Umbilical cord (tissue), 1 donor: ENCODE measurements at regions not wholly inside any gene's neighbourhood (a gene's known extent, or its start where the extent isn't known, plus 50 kb on each side); places are given as distances from the start of the nearest gene placed in this dataset.
A peak's percentile ranks its signal among the peaks of the same experiment; 100 is the strongest.

Experiments
- DNase-seq: peaks from one replicate; pipeline ENCODE4 v3.0.0-alpha.2; 2015; ENCODE audit warnings: low spot score

DNA sequence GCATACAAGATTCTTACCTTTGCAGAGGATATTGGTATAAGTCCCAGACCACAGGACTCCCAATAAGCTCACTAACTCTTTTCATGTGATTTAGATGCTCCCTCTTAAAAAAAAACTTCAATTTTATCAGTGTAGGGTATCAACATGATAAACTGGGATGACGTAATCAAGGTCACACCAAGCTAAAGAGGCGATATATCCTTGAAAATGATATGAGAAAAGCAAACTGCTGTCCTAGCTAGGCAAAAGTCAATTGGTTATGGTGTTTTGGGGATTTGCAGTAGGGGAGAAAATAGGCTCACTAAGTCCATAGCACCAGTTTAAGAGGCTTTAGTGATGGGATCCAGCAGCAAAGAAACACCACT lies 354.4 kb downstream of the DIRAS2 start:
- DNase-seq, result no peak

DNA sequence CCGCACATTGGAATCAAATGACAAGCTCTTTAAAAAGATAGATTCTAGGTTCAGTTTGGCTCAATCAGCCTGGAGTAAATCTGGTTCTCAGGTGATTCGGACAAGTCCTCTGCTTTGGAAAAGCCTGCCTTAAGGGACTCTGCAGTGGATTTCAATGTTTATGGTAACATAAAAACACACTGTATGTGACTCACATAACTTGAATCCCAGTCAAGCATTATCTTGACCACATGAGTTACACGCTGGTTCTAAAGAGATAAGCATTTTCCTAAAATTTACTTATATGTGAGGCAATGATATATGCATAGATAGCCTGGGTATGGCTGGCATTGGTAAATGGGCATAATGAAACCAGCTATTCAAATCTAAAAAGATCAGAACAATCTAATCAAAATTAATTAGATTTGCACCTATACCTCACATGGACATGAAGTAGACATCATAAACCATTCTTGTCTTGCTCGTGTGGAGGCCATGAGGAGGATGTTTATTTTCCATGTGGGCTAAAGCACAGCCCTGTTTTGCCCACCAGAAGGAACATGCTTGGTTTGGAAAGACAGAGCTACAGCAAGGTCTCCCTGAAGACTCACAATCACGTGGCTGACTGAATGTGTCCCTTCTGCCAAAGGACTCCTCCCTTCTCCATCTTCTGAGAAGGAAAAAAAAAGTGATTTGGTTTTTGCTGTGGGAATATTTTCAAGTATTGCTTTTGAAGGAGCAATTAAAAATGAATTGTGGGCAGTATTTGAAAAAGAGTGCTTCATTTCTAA lies 351.7 kb downstream of the DIRAS2 start:
- peak; percentile 75 for DNase-seq

- DNase-seq, result peak; percentile 92
These were observed 346.1 kb downstream of the DIRAS2 start for GRCh38 chr9:90296539-90296938.

DNA sequence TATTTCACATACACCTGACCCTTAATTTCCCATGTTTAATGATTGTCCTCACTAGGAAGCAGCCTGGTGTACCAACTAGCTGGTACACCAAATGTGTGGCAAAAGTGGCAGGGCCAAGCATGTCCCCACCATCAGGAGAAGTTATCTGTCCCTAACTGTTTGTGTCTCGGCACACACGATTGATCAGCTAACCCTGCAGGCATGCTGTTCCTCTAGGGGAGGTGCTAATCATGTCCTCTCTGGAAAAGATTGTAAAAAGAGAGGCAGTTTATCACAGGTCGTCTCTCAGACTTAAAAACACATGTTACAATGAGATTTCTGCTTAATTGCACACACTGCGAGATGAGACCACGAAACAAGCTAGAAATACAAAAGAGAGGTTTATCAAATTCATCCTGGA lies 342.7 kb downstream of the DIRAS2 start:
- no peak for DNase-seq

- no peak for DNase-seq
These were observed 341.9 kb downstream of the DIRAS2 start for GRCh38 chr9:90300611-90301276.

DNA sequence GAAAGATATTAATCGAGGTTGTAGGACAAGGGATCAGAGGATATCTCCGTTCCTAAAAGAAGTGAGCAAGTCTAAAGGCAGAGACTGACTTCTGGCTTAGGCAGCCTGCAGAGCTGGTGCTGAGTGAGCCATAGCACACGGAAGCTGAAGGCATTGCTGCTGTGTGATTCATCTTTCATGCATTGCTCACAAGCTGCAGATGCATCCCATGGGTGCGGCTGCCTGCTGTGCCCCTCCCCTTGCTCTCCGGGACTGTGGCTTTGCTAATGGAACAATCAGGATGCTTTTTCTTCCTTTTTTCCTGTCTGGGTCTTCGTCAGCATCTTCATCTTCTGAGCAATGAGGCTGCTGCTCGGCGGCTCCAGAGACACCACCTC lies 341.4 kb downstream of the DIRAS2 start:
- DNase-seq, result peak; percentile 98

DNA sequence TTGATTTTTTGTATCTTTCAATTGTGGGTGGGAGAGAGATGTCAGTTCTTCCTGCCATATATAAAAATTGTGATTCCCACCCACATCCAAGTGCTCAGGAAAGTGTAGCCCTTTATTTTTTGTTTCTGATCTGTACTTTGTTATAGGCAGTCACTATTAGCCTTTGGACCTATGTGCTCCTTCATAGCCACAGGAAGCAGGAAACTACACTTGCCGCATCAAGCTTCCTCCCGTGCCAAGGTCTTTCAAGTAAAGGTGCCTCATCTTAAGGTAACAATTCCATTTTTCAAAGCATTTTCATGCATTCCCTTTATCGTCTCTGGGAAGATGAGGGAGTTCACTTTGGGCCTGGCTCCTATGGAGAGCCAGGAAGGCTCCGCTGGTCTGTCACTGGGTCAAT lies 339.0 kb downstream of the DIRAS2 start:
- DNase-seq, result no peak

- no peak for DNase-seq
These were observed 336.5 kb downstream of the DIRAS2 start for GRCh38 chr9:90306158-90306557.

GRCh38 chr9:90307167-90307833 lies 335.3 kb downstream of the DIRAS2 start:
- peak; percentile 71 for DNase-seq

DNA sequence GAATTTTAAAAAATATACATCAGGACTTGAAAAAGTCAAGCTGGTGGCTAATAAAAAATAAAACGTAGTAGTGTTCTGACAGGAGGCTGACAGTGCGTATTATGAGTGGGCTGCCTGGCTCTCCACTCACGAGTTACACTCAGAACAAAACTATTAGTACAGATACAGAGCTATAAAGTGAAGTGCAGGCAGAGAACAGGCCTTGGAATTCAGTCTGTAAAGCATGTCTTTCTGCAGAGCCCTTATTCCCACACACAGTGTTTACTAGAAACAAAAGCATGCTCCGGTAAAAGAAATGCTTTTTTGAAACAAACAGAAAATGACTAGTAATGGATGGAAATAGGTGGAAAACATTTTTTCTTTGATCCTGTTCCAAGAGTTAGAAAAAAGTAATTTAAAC lies 334.7 kb downstream of the DIRAS2 start:
- peak; percentile 71 for DNase-seq

DNA sequence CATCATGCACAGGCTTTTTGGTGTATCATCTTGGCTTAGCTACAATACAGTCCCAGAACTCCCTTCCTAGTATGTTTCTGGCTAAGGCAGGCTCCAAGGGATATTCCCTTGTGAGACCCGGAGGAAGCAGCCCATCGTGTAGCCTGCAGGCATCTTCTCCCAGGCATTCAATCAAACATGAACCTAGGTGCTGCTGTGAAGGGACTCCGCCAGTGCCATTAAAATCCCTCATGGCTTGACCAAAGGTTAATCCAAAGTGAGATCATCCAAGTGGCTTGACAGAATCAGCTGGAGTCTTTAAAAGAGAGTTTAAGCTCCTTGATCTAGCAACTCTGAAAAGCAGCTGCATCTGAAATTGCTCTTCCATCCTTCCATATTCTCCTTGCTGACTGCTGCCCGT lies 333.9 kb downstream of the DIRAS2 start:
- peak; percentile 73 for DNase-seq

GRCh38 chr9:90309809-90310520 lies 332.7 kb downstream of the DIRAS2 start:
- DNase-seq, result no peak

- DNase-seq, result no peak
These were observed 332.1 kb downstream of the DIRAS2 start for GRCh38 chr9:90310521-90310876.

GRCh38 chr9:90311811-90312210 lies 330.8 kb downstream of the DIRAS2 start:
- DNase-seq, result no peak

GRCh38 chr9:90322296-90322695 lies 320.3 kb downstream of the DIRAS2 start:
- no peak for DNase-seq

- no peak for DNase-seq
These were observed 316.5 kb downstream of the DIRAS2 start for GRCh38 chr9:90325913-90326653.

DNA sequence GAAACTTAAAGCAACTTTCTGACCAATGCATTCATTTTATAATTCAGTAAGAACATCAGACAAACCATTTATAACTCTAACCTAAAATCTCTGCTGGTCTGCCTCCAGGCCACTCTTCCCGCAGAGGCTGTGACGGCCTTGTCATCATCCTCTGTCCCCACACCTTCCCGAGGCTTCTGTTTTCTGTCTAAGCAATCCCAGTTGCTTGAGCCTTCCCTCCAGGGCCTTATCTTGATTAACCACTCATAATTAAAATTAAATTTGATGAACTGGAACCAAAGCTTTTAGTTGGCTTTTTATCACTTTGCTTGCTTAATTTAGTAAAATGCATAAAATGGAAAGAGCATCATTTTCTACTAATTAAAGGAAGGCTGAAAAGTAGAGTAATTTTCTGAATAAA lies 312.4 kb downstream of the DIRAS2 start:
- no peak for DNase-seq

- peak; percentile 61 for DNase-seq
These were observed 310.6 kb downstream of the DIRAS2 start for GRCh38 chr9:90331826-90332575.

GRCh38 chr9:90333226-90333625 lies 309.4 kb downstream of the DIRAS2 start:
- peak; percentile 82 for DNase-seq

GRCh38 chr9:90340421-90340820 lies 302.2 kb downstream of the DIRAS2 start:
- peak; percentile 44 for DNase-seq

- no peak for DNase-seq
These were observed 300.0 kb downstream of the DIRAS2 start for GRCh38 chr9:90342607-90343006.
